K562 (cell line): ENCODE measurements at regions not wholly inside any gene's neighbourhood (a gene's known extent, or its start where the extent isn't known, plus 50 kb on each side); places are given as distances from the start of the nearest gene placed in this dataset.

Experiments used
- ATAC-seq: fragments of 200-7000 bp; cut with Tn5 transposase; 3 replicates; pipeline ENCODE4 v1.9.1; 2020; ENCODE audit warnings: moderate library complexity
- BruUV-seq: library from RNA; stranded (reverse); fragments of 400-500 nt; replicated peaks from 2 replicates; lab custom pipeline; 2021; lab: Mats Ljungman, UMichigan
- CTCF ChIA-PET: fragments of 300-600 bp; formaldehyde crosslinking; extraction: SDS; loops from one replicate; lab custom pipeline; 2021; ENCODE audit warnings: low intra/inter-chr PET ratio; lab: Yijun Ruan, JAX
- POLR2A ChIA-PET: fragments of 300-600, 350-650 bp; sonication (Branson Sonifier 250); formaldehyde crosslinking; extraction: SDS; loops from one replicate; lab custom pipeline; 2021; ENCODE audit warnings: antibody characterized with exemption, inconsistent platforms; lab: Yijun Ruan, JAX
- DNase-seq, 4 experiments: peaks; one replicate each; pipeline versions ENCODE4 v3.0.0 to v3.0.0-alpha.2; 2011 to 2018; ENCODE audit warnings: low spot score in 3 of 4, mixed read lengths in 3 of 4; ENCODE audit errors: extremely low read depth in 1 of 4
- FAIRE-seq: peaks from 2 replicates; lab custom pipeline; 2011; peaks lifted over from hg19 to GRCh38; lab: Jason Lieb, UNC
- H2AFZ ChIP-seq: 2 replicates; pipeline ENCODE4 v1.6.0; 2011; ENCODE audit warnings: low read depth, low read length, control low read depth, inconsistent platforms
- H3K27ac ChIP-seq: fragments of 200-600 bp; 3 replicates; pipeline ENCODE4 v1.8.0; 2011; ENCODE audit warnings: low read depth, mild to moderate bottlenecking, control low read depth, inconsistent platforms, low read length, moderate library complexity, mixed read lengths; ENCODE audit errors: extremely low read depth
- H3K27me3 ChIP-seq, 2 experiments: fragments of 300-600 bp in 1 of 2; 2 replicates in 1 of 2; 3 replicates in 1 of 2; pipeline versions ENCODE4 v1.6.0 to v1.8.0; 2011; ENCODE audit warnings: inconsistent platforms in 2 of 2, low read length in 2 of 2, mild to moderate bottlenecking in 1 of 2, mixed read lengths in 1 of 2, moderate library complexity in 1 of 2; ENCODE audit not compliant: control insufficient read depth in 2 of 2, insufficient read depth in 2 of 2
- H3K36me3 ChIP-seq: fragments of 300-600 bp; 3 replicates; pipeline ENCODE4 v1.8.0; 2011; ENCODE audit warnings: mild to moderate bottlenecking, low read length, inconsistent platforms; ENCODE audit not compliant: control insufficient read depth, insufficient read depth
- H3K4me1 ChIP-seq, 2 experiments: fragments of 200-600 bp in 1 of 2; replicated peaks in 1 of 2; 2 replicates in 1 of 2; 3 replicates in 1 of 2; pipeline versions ENCODE4 v1.5.1 to v1.8.0; 2011; ENCODE audit warnings: inconsistent platforms in 2 of 2, low read length in 2 of 2, mild to moderate bottlenecking in 1 of 2, mixed read lengths in 1 of 2, moderate library complexity in 1 of 2; ENCODE audit not compliant: control insufficient read depth in 2 of 2, insufficient read depth in 2 of 2
- H3K4me2 ChIP-seq: 2 replicates; pipeline ENCODE4 v1.6.1; 2011; ENCODE audit warnings: low read length, control low read depth, inconsistent platforms, mixed read lengths; ENCODE audit not compliant: insufficient read depth
- H3K4me3 ChIP-seq: fragments of 200-600 bp; sonication (generic), shearing (Covaris generic); 2 replicates; pipeline ENCODE4 v1.5.1; 2016; ENCODE audit warnings: control low read depth, inconsistent platforms
- H3K79me2 ChIP-seq: fragments of 200-600 bp; 3 replicates; pipeline ENCODE4 v1.8.0; 2011; ENCODE audit warnings: low read length, inconsistent platforms; ENCODE audit not compliant: control insufficient read depth, insufficient read depth
- H3K9ac ChIP-seq, 2 experiments: 2 replicates each; pipeline versions ENCODE4 v1.6.0 to v1.6.1; 2011; ENCODE audit warnings: low read depth in 2 of 2, low read length in 2 of 2, control low read depth in 1 of 2, inconsistent platforms in 1 of 2, mild to moderate bottlenecking in 1 of 2, mixed read lengths in 1 of 2; ENCODE audit not compliant: insufficient read depth in 1 of 2
- H3K9me1 ChIP-seq: one replicate; pipeline ENCODE4 v1.6.0; 2011; ENCODE audit warnings: inconsistent platforms, mild to moderate bottlenecking, low read length, moderate library complexity; ENCODE audit not compliant: control insufficient read depth, insufficient read depth
- H3K9me3 ChIP-seq: replicated peaks from 2 replicates; pipeline ENCODE4 v1.5.1; 2011; ENCODE audit warnings: low read depth, low read length, inconsistent platforms; ENCODE audit not compliant: control insufficient read depth, insufficient read depth
- H4K20me1 ChIP-seq: replicated peaks from 2 replicates; pipeline ENCODE4 v1.6.1; 2011; ENCODE audit warnings: low read length, inconsistent platforms, mixed read lengths; ENCODE audit not compliant: control insufficient read depth, insufficient read depth
- BACH1 ChIP-seq: fragments of 200-800 bp; sonication (Bioruptor generic); IDR thresholded peaks from 2 replicates; pipeline ENCODE4 v1.6.1; 2016; ENCODE audit warnings: missing genetic modification characterization, missing compliant biosample characterization
- BCOR ChIP-seq: fragments of 450-650 bp; IDR thresholded peaks from 2 replicates; pipeline ENCODE4 v1.6.1; 2016
- C11orf30 ChIP-seq: fragments of 450-650 bp; IDR thresholded peaks from 2 replicates; pipeline ENCODE4 v1.6.1; 2016; ENCODE audit warnings: low read depth, mild to moderate bottlenecking
- CTCF ChIP-seq, 3 experiments: IDR thresholded peaks in 2 of 3; conservative IDR thresholded peaks in 1 of 3; 2 replicates each; pipeline ENCODE4 v1.5.1; 2011 to 2012; ENCODE audit warnings: low read length in 3 of 3, mild to moderate bottlenecking in 3 of 3, control low read depth in 2 of 3, improper control_type of control experiment in 1 of 3, inconsistent platforms in 1 of 3, low read depth in 1 of 3, mixed read lengths in 1 of 3, moderate library complexity in 1 of 3; ENCODE audit not compliant: insufficient read depth in 2 of 3
- DLX4 ChIP-seq: fragments of 250-450 bp; sonication (Bioruptor Pico); IDR thresholded peaks from 2 replicates; pipeline ENCODE4 v1.6.1; 2021; ENCODE audit warnings: mild to moderate bottlenecking
- DPF2 ChIP-seq: fragments of 450-650 bp; IDR thresholded peaks from 2 replicates; pipeline ENCODE4 v1.6.1; 2016
- GABPB1 ChIP-seq: sonication (generic); formaldehyde crosslinking; IDR thresholded peaks from 2 replicates; pipeline ENCODE4 v1.8.0; 2022; ENCODE audit warnings: mild to moderate bottlenecking, missing genetic modification reagents
- HDAC1 ChIP-seq, 2 experiments: fragments of 450-650 bp; IDR thresholded peaks; 2 replicates each; pipeline ENCODE4 v1.6.1; 2016 to 2017; ENCODE audit warnings: inconsistent platforms in 1 of 2, mild to moderate bottlenecking in 1 of 2, moderate library complexity in 1 of 2
- KLF13 ChIP-seq: fragments of 450-650 bp; IDR thresholded peaks from 2 replicates; pipeline ENCODE4 v1.6.1; 2016; ENCODE audit warnings: missing genetic modification characterization, low read depth, mild to moderate bottlenecking, missing compliant biosample characterization, moderate library complexity, borderline replicate concordance
- KLF6 ChIP-seq: fragments of 250-450 bp; sonication (Bioruptor Pico); IDR thresholded peaks from 2 replicates; pipeline ENCODE4 v1.4.0; 2020; ENCODE audit warnings: mild to moderate bottlenecking, moderate library complexity, borderline replicate concordance
- MAFG ChIP-seq: fragments of 450-650 bp; conservative IDR thresholded peaks from 2 replicates; pipeline ENCODE4 v1.6.1; 2016; ENCODE audit warnings: missing genetic modification characterization, missing compliant biosample characterization
- MYBL2 ChIP-seq, 2 experiments: fragments of 450-650 bp in 1 of 2; sonication (generic) in 1 of 2; formaldehyde crosslinking in 1 of 2; IDR thresholded peaks; 2 replicates each; pipeline versions ENCODE4 v1.6.1 to v1.8.1; 2017 to 2022; ENCODE audit warnings: borderline replicate concordance in 1 of 2, inconsistent platforms in 1 of 2, low read depth in 1 of 2, mild to moderate bottlenecking in 1 of 2, missing genetic modification reagents in 1 of 2, moderate library complexity in 1 of 2
- NFE2 ChIP-seq: IDR thresholded peaks from 2 replicates; pipeline ENCODE4 v1.6.1; 2014; ENCODE audit warnings: antibody characterized with exemption, low read depth
- NFIX ChIP-seq: fragments of 250-450 bp; sonication (Bioruptor Pico); IDR thresholded peaks from 2 replicates; pipeline ENCODE4 v1.4.0; 2020; ENCODE audit warnings: low read depth, mild to moderate bottlenecking, moderate library complexity
- POLR2AphosphoS2 ChIP-seq: IDR thresholded peaks from 2 replicates; pipeline ENCODE4 v1.6.1; 2012; ENCODE audit warnings: low read length, improper control_type of control experiment
- U2AF2 ChIP-seq: fragments of 200-400 bp; formaldehyde crosslinking; optimal IDR thresholded peaks from 2 replicates; pipeline ENCODE3; 2017; ENCODE audit warnings: low read depth, mild to moderate bottlenecking, low read length
- ZBTB1 ChIP-seq: sonication (generic); formaldehyde crosslinking; IDR thresholded peaks from 2 replicates; pipeline ENCODE4 v1.8.1; 2023; ENCODE audit warnings: missing genetic modification reagents, low read depth, mild to moderate bottlenecking, borderline replicate concordance
- ZHX1 ChIP-seq: fragments of 150-350 bp; conservative IDR thresholded peaks from 2 replicates; pipeline ENCODE4 v1.6.1; 2014; ENCODE audit warnings: low read length
- ZNF175 ChIP-seq: fragments of 200-800 bp; sonication (Bioruptor generic); IDR thresholded peaks from 2 replicates; pipeline ENCODE4 v1.6.1; 2016; ENCODE audit warnings: low read depth, mild to moderate bottlenecking, missing genetic modification characterization, missing compliant biosample characterization
- ZNF316 ChIP-seq: fragments of 450-650 bp; IDR thresholded peaks from 2 replicates; pipeline ENCODE4 v1.6.1; 2016
- ZNF764 ChIP-seq: fragments of 250-450 bp; sonication (Bioruptor Pico); IDR thresholded peaks from 2 replicates; pipeline ENCODE4 v1.4.0; 2020; ENCODE audit warnings: low read depth, mild to moderate bottlenecking, moderate library complexity
- in situ Hi-C: fragments of 300-500 bp; cut with MboI; formaldehyde crosslinking; loops from 4 replicates; pipeline ENCODE4 v1.15.0; 2018; ENCODE audit warnings: inconsistent platforms, mixed read lengths
- intact Hi-C: fragments of 100-400 bp; cut with micrococcal nuclease; formaldehyde crosslinking; loops from 2 replicates; pipeline ENCODE4 v1.14.2; 2022

GRCh38 chr17:45693792-45694191 lies 90.3 kb upstream of the CRHR1 start:
- ATAC-seq (no peak), FAIRE-seq (no peak), DNase-seq (no peak)
- Histone ChIP-seq H3K9ac (no peak overlapping the region), H3K27ac (no peak overlapping the region), H2AFZ (no peak overlapping the region), H4K20me1 (no peaks in the 10 kb centered on the region), H3K9me1 (no peaks in the 10 kb centered on the region), H3K4me3 (no peak overlapping the region), H3K36me3 (no peaks in the 10 kb centered on the region), H3K79me2 (no peaks in the 10 kb centered on the region), H3K4me1 (no peaks in the 10 kb centered on the region), H3K9me3 (no peaks in the 10 kb centered on the region), H3K4me2 (no peak overlapping the region), H3K27me3 (peaks cover 14 to 25% of the 10 kb centered on the region in 2 experiments; a peak in 4 of 5 replicates)
- in situ Hi-C loops = no loop called here
- CTCF ChIA-PET = no interaction called here
- POLR2A ChIA-PET = no interaction called here
- BruUV-seq = no TSS peak
- intact Hi-C loops = no loop called here
- peak; percentile 37; the same call in 1 of the 2 replicates for TF ChIP-seq MAFG (tag)
- TF ChIP-seq CTCF (IDR thresholded peaks at IDR 0.05 in 2 of 3, conservative IDR thresholded peaks at IDR 0.05 in 1 of 3; ENCODE audit: insufficient read depth in 2 of 3, low read depth in 1 of 3, low read length in 3 of 3) = no peak
- TF ChIP-seq DLX4 = no peak
- no peak for TF ChIP-seq ZBTB1 (CRISPR knock-in tag)
- peak; percentile 50; the same call in 1 of the 2 replicates for TF ChIP-seq NFE2
- TF ChIP-seq HDAC1 (IDR thresholded peaks at IDR 0.05) = no peak
- TF ChIP-seq C11orf30 = peak; percentile 53
- no peak for TF ChIP-seq ZHX1
- TF ChIP-seq U2AF2 = no peak
- TF ChIP-seq GABPB1 = no peak
- peak; percentile 61; the same call in 1 of the 2 replicates for TF ChIP-seq ZNF316
- no peak for TF ChIP-seq NFIX
- no peak for TF ChIP-seq KLF6 (CRISPR knock-in tag)
- no peak for TF ChIP-seq KLF13 (tag)
- TF ChIP-seq ZNF764 (CRISPR knock-in tag) = no peak
- TF ChIP-seq POLR2AphosphoS2 = no peak
- no peak for TF ChIP-seq ZNF175 (CRISPR knock-in tag)
- TF ChIP-seq MYBL2 (IDR thresholded peaks at IDR 0.05; ENCODE audit: low read depth) = no peak
- TF ChIP-seq MYBL2 (CRISPR knock-in tag; IDR thresholded peaks at IDR 0.05; ENCODE audit: borderline replicate concordance) = no peak
- TF ChIP-seq BACH1 (tag) = no peak
- no peak for TF ChIP-seq BCOR
- no peak for TF ChIP-seq DPF2
